HCT116 (cell line): ENCODE measurements at regions not wholly inside any gene's neighbourhood (a gene's known extent, or its start where the extent isn't known, plus 50 kb on each side); places are given as distances from the start of the nearest gene placed in this dataset.

Source experiments
- ATAC-seq: fragments of 200-7000 bp; cut with Tn5 transposase; 2 replicates; pipeline ENCODE4 v1.9.1; 2020; ENCODE audit warnings: mild to moderate bottlenecking, moderate library complexity
- BruUV-seq: library from RNA; stranded (reverse); fragments of 400-500 nt; replicated peaks from 2 replicates; lab custom pipeline; 2021; lab: Mats Ljungman, UMichigan
- CTCF ChIA-PET: fragments of 300-600 bp; sonication (Branson Sonifier 250); formaldehyde crosslinking; loops from one replicate; lab custom pipeline; 2021; ENCODE audit warnings: antibody characterized with exemption; lab: Charles Lee
- POLR2A ChIA-PET: fragments of 300-600, 350-600 bp; sonication (Branson Sonifier 250); formaldehyde crosslinking; loops from one replicate; lab custom pipeline; 2021; ENCODE audit warnings: antibody characterized with exemption; lab: Charles Lee
- RAD21 ChIA-PET, 2 experiments: fragments of 300-600 bp; sonication (Branson Sonifier 250); formaldehyde crosslinking; loops; one replicate each; lab custom pipeline; 2023; ENCODE audit warnings: low total read pairs in 2 of 2; ENCODE audit not compliant: uncharacterized antibody in 2 of 2, unreplicated experiment in 2 of 2, low non-redundant PET in 1 of 2; lab: Charles Lee
- DNase-seq: peaks from one replicate; pipeline ENCODE4 v3.0.0-alpha.2; 2010; ENCODE audit warnings: low read depth, low spot score
- H2AFZ ChIP-seq: fragments of 200-600 bp; shearing (Covaris generic), sonication (generic); 2 replicates; pipeline ENCODE4 v1.6.1; 2017; ENCODE audit warnings: low read depth, mixed run types, mixed read lengths, antibody characterized with exemption, low read length; ENCODE audit not compliant: poor library complexity, severe bottlenecking
- H3K27ac ChIP-seq: 2 replicates; pipeline ENCODE4 v1.5.1; 2012; ENCODE audit warnings: low read depth, low read length
- H3K27me3 ChIP-seq: fragments of 200-600 bp; sonication (generic); 2 replicates; pipeline ENCODE4 v1.6.1; 2016; ENCODE audit warnings: mixed run types, low read length, mixed read lengths; ENCODE audit not compliant: insufficient read depth
- H3K36me3 ChIP-seq, 2 experiments: fragments of 200-500 bp in 1 of 2; fragments of 200-600 bp in 1 of 2; sonication (Bioruptor generic) in 1 of 2; sonication (generic) in 1 of 2; 2 replicates each; pipeline versions ENCODE4 v1.5.1 to v1.6.1; 2014 to 2016; ENCODE audit warnings: low read length in 2 of 2, inconsistent platforms in 1 of 2, mixed read lengths in 1 of 2, mixed run types in 1 of 2; ENCODE audit not compliant: insufficient read depth in 2 of 2, control insufficient read depth in 1 of 2
- H3K4me1 ChIP-seq, 2 experiments: fragments of 200-600 bp in 1 of 2; sonication (generic) in 1 of 2; 2 replicates each; pipeline versions ENCODE4 v1.5.1 to v1.6.1; 2012 to 2017; ENCODE audit warnings: low read length in 2 of 2, inconsistent platforms in 1 of 2, mild to moderate bottlenecking in 1 of 2, mixed read lengths in 1 of 2, mixed run types in 1 of 2, moderate library complexity in 1 of 2; ENCODE audit not compliant: insufficient read depth in 2 of 2, control insufficient read depth in 1 of 2
- H3K4me2 ChIP-seq: fragments of 200-600 bp; sonication (generic); 2 replicates; pipeline ENCODE4 v1.6.1; 2017; ENCODE audit warnings: mixed run types, low read length, mixed read lengths
- H3K4me3 ChIP-seq, 2 experiments: fragments of 200-600 bp in 1 of 2; sonication (generic) in 1 of 2; replicated peaks in 1 of 2; 2 replicates each; pipeline ENCODE4 v1.5.1; 2011 to 2016; ENCODE audit warnings: low read length in 2 of 2, control low read depth in 1 of 2, low read depth in 1 of 2, mild to moderate bottlenecking in 1 of 2, mixed read lengths in 1 of 2, mixed run types in 1 of 2
- H3K79me2 ChIP-seq: fragments of 200-600 bp; sonication (generic); 2 replicates; pipeline ENCODE4 v1.6.1; 2017; ENCODE audit warnings: mild to moderate bottlenecking, mixed run types, low read length, moderate library complexity, mixed read lengths; ENCODE audit not compliant: insufficient read depth
- H3K9ac ChIP-seq: fragments of 200-600 bp; sonication (generic); 2 replicates; pipeline ENCODE4 v1.6.1; 2016; ENCODE audit warnings: low read length, mixed read lengths
- H3K9me2 ChIP-seq: fragments of 200-600 bp; sonication (generic), shearing (Covaris generic); 2 replicates; pipeline ENCODE4 v1.6.1; 2017; ENCODE audit warnings: mixed run types, mild to moderate bottlenecking, moderate library complexity; ENCODE audit not compliant: insufficient read depth
- H3K9me3 ChIP-seq, 2 experiments: fragments of 200-500 bp in 1 of 2; fragments of 200-600 bp in 1 of 2; sonication (Bioruptor generic) in 1 of 2; sonication (generic) in 1 of 2; 2 replicates each; pipeline ENCODE4 v1.6.1; 2014 to 2017; ENCODE audit warnings: low read length in 2 of 2, mixed read lengths in 2 of 2, inconsistent platforms in 1 of 2, low read depth in 1 of 2, mild to moderate bottlenecking in 1 of 2, mixed run types in 1 of 2, moderate library complexity in 1 of 2; ENCODE audit not compliant: control insufficient read depth in 1 of 2, insufficient read depth in 1 of 2
- H4K20me1 ChIP-seq: fragments of 200-600 bp; sonication (generic), shearing (Covaris generic); 2 replicates; pipeline ENCODE4 v1.6.1; 2017; ENCODE audit warnings: mixed run types, mild to moderate bottlenecking, moderate library complexity; ENCODE audit not compliant: insufficient read depth
- ATF3 ChIP-seq: IDR thresholded peaks from 2 replicates; pipeline ENCODE4 v1.6.1; 2012
- CEBPB ChIP-seq: IDR thresholded peaks from 2 replicates; pipeline ENCODE4 v1.6.1; 2012; ENCODE audit warnings: low read depth
- ELF1 ChIP-seq: IDR thresholded peaks from 2 replicates; pipeline ENCODE4 v1.6.1; 2012; ENCODE audit warnings: low read depth, borderline replicate concordance
- EZH2 ChIP-seq: fragments of 200-600 bp; sonication (generic); IDR thresholded peaks from 2 replicates; pipeline ENCODE4 v1.6.1; 2017; ENCODE audit warnings: antibody characterized with exemption, mixed run types
- EZH2phosphoT487 ChIP-seq: fragments of 200-600 bp; IDR thresholded peaks from 2 replicates; pipeline ENCODE4 v1.6.1; 2018; ENCODE audit warnings: antibody characterized with exemption, borderline replicate concordance
- JUND ChIP-seq: IDR thresholded peaks from 2 replicates; pipeline ENCODE4 v1.6.1; 2012
- RAD21 ChIP-seq: IDR thresholded peaks from 2 replicates; pipeline ENCODE4 v1.6.1; 2012; ENCODE audit warnings: low read depth, mild to moderate bottlenecking
- REST ChIP-seq: IDR thresholded peaks from 2 replicates; pipeline ENCODE4 v1.6.1; 2012; ENCODE audit warnings: low read depth
- SRF ChIP-seq: IDR thresholded peaks from 2 replicates; pipeline ENCODE4 v1.6.1; 2012; ENCODE audit warnings: low read depth
- TCF7L2 ChIP-seq: IDR thresholded peaks from 2 replicates; pipeline ENCODE4 v1.7.0; 2011; ENCODE audit warnings: borderline replicate concordance, inconsistent platforms; ENCODE audit not compliant: insufficient read depth, insufficient read length; ENCODE audit errors: extremely low read depth
- YY1 ChIP-seq: IDR thresholded peaks from 2 replicates; pipeline ENCODE4 v1.6.1; 2011; ENCODE audit warnings: low read length, low read depth, moderate library complexity, mild to moderate bottlenecking; ENCODE audit not compliant: insufficient replicate concordance; ENCODE audit errors: extremely low read depth
- intact Hi-C: fragments of 100-400 bp; cut with micrococcal nuclease; formaldehyde crosslinking; loops from 2 replicates; pipeline ENCODE4 v1.10.0; 2022
- TF ChIP-seq, protein P1 (sequence below), 3 experiments: fragments of 200-600 bp in 1 of 3; sonication (generic) in 1 of 3; IDR thresholded peaks in 2 of 3; conservative IDR thresholded peaks in 1 of 3; 2 replicates each; pipeline ENCODE4 v1.5.1; 2012 to 2017; ENCODE audit warnings: low read depth in 2 of 3, low read length in 2 of 3, antibody characterized with exemption in 1 of 3, borderline replicate concordance in 1 of 3, control low read depth in 1 of 3, mild to moderate bottlenecking in 1 of 3, mixed read lengths in 1 of 3, mixed run types in 1 of 3, moderate library complexity in 1 of 3; ENCODE audit not compliant: insufficient read depth in 1 of 3

- Histone ChIP-seq H3K79me2 (no peaks in the 10 kb centered on the region), H2AFZ (no peak overlapping the region), H4K20me1 (no peaks in the 10 kb centered on the region; the same call in 1 of the 2 replicates), H3K4me1 (no peaks in the 10 kb centered on the region; a peak in 1 of 4 replicates), H3K27ac (no peak overlapping the region), H3K4me2 (no peak overlapping the region), H3K9me2 (no peaks in the 10 kb centered on the region), H3K9me3 (0 out of 4 replicates have a peak, but pooled peaks cover 0 to 5% of the 10 kb centered on the region in 2 experiments), H3K27me3 (0 out of 2 replicates have a peak, but pooled peaks cover 6% of the 10 kb centered on the region), H3K36me3 (no peaks in the 10 kb centered on the region), H3K9ac (no peak overlapping the region), H3K4me3 (no peak overlapping the region)
- TF ChIP-seq CEBPB (no peak), TCF7L2 (no peak), EZH2phosphoT487 (no peak)
- TF ChIP-seq, protein P1, sequence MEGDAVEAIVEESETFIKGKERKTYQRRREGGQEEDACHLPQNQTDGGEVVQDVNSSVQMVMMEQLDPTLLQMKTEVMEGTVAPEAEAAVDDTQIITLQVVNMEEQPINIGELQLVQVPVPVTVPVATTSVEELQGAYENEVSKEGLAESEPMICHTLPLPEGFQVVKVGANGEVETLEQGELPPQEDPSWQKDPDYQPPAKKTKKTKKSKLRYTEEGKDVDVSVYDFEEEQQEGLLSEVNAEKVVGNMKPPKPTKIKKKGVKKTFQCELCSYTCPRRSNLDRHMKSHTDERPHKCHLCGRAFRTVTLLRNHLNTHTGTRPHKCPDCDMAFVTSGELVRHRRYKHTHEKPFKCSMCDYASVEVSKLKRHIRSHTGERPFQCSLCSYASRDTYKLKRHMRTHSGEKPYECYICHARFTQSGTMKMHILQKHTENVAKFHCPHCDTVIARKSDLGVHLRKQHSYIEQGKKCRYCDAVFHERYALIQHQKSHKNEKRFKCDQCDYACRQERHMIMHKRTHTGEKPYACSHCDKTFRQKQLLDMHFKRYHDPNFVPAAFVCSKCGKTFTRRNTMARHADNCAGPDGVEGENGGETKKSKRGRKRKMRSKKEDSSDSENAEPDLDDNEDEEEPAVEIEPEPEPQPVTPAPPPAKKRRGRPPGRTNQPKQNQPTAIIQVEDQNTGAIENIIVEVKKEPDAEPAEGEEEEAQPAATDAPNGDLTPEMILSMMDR (IDR thresholded peaks at IDR 0.05 in 2 of 3, conservative IDR thresholded peaks at IDR 0.05 in 1 of 3; ENCODE audit: borderline replicate concordance in 1 of 3, insufficient read depth in 1 of 3, low read depth in 2 of 3, low read length in 2 of 3): no peak
- no TSS peak for BruUV-seq
- ChIA-PET CTCF (no interaction called here), POLR2A (no interaction called here), RAD21 (no interaction called here)
- intact Hi-C loops: no loop called here
- no peak for ATAC-seq
- DNase-seq: no peak
Measured at GRCh38 chr14:61961369-61961768, 199.1 kb downstream of the SNAPC1 start.

DNA sequence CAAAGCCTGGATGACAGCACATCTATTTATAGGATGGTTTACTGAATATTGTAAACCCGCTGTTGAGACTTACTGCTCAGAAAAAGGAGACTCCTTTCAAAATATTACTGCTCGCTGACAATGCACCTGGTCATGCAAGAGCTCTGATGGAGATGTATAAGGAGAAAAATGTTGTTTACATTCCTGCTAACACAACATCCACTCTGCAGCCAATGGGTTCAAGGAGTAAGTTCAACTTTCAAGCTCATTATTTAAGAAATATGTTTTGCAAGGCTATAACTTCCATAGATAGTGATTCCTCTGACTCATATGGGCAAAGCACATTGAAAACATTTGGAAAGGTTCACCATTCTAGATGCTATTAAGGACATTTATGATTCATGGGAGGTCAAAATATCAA, 201.7 kb downstream of the SNAPC1 start:
- H3K27me3 ChIP-seq: peaks cover 10% of the 10 kb centered on the region; the same call in 1 of the 2 replicates
- no peak overlapping the region for H2AFZ ChIP-seq
- no peak overlapping the region for H3K27ac ChIP-seq
- no peaks in the 10 kb centered on the region for H3K9me3 ChIP-seq
- intact Hi-C loops: no loop called here
- H3K9ac ChIP-seq: no peak overlapping the region
- H3K9me2 ChIP-seq: no peaks in the 10 kb centered on the region
- no TSS peak for BruUV-seq
- H3K4me2 ChIP-seq: no peak overlapping the region
- TF ChIP-seq REST (no peak), ATF3 (no peak), JUND (no peak), YY1 (no peak), EZH2 (no peak), SRF (no peak), ELF1 (no peak), RAD21 (no peak)
- ChIA-PET CTCF (no interaction called here), RAD21 (no interaction called here), POLR2A (no interaction called here)
- H3K79me2 ChIP-seq: no peaks in the 10 kb centered on the region
- no peaks in the 10 kb centered on the region for H3K36me3 ChIP-seq
- ATAC-seq: no peak
- no peaks in the 10 kb centered on the region; a peak in 1 of 4 replicates for H3K4me1 ChIP-seq
- no peaks in the 10 kb centered on the region; the same call in 1 of the 2 replicates for H4K20me1 ChIP-seq
- DNase-seq: no peak
- no peak overlapping the region for H3K4me3 ChIP-seq
